ENCODE measurements at regions not wholly inside any gene's neighbourhood (a gene's known extent, or its start where the extent isn't known, plus 50 kb on each side); places are given as distances from the start of the nearest gene placed in this dataset.

GRCh38 chr3:59341459-59341858 lies 291.6 kb upstream of the CFAP20DC start:
- ATAC-seq (replicated peaks in 1 of 4) (no peak), DNase-seq (no peak)
- Mint-ChIP-seq H3K4me3 (no peak overlapping the region), H3K27me3 (no peaks in the 10 kb centered on the region), H3K27ac (no peak overlapping the region), H3K36me3 (no peaks in the 10 kb centered on the region), H3K9me3 (no peaks in the 10 kb centered on the region), H3K4me1 (peaks cover 5 to 21% (median 14%) of the 10 kb centered on the region in 3 donors)
- no CpG with 5 or more reads among the region's 4 CpGs for WGBS (ENCODE audit: insufficient coverage)
- H3K4me3 ChIP-seq (ENCODE audit: control insufficient read depth in 1 of 2, extremely low read depth in 1 of 2, low read length in 1 of 2) = no peak overlapping the region
- POLR2A ChIA-PET = no interaction called here
- no peaks in the 10 kb centered on the region for H3K27me3 ChIP-seq (replicated peaks in 1 of 2; ENCODE audit: control insufficient read depth in 2 of 2, extremely low read depth in 1 of 2, insufficient read depth in 2 of 2, low read length in 1 of 2)
- H3K9me3 ChIP-seq = no peaks in the 10 kb centered on the region
- H3K36me3 ChIP-seq (ENCODE audit: control insufficient read depth in 2 of 2, extremely low read depth in 1 of 2, insufficient read depth in 1 of 2, low read length in 1 of 2) = no peaks in the 10 kb centered on the region
- no peak overlapping the region for H3K27ac ChIP-seq (ENCODE audit: low read length)
- CTCF ChIA-PET = no interaction called here
- no peaks in the 10 kb centered on the region for H3K4me1 ChIP-seq (ENCODE audit: control insufficient read depth in 1 of 2, extremely low read depth in 1 of 2, insufficient read depth in 2 of 2, low read length in 2 of 2)

- Histone ChIP-seq H3K4me1 (ENCODE audit: control insufficient read depth in 1 of 2, extremely low read depth in 1 of 2, insufficient read depth in 2 of 2, low read length in 2 of 2) (no peaks in the 10 kb centered on the region), H3K27ac (ENCODE audit: low read length) (no peak overlapping the region), H3K4me3 (ENCODE audit: control insufficient read depth in 1 of 2, extremely low read depth in 1 of 2, low read length in 1 of 2) (no peak overlapping the region), H3K9me3 (no peaks in the 10 kb centered on the region), H3K27me3 (replicated peaks in 1 of 2; ENCODE audit: control insufficient read depth in 2 of 2, extremely low read depth in 1 of 2, insufficient read depth in 2 of 2, low read length in 1 of 2) (no peaks in the 10 kb centered on the region), H3K36me3 (ENCODE audit: control insufficient read depth in 2 of 2, extremely low read depth in 1 of 2, insufficient read depth in 1 of 2, low read length in 1 of 2) (no peaks in the 10 kb centered on the region)
- Mint-ChIP-seq H3K27ac (no peak overlapping the region), H3K27me3 (no peaks in the 10 kb centered on the region), H3K36me3 (no peaks in the 10 kb centered on the region), H3K4me3 (no peak overlapping the region), H3K9me3 (no peaks in the 10 kb centered on the region), H3K4me1 (peaks cover 5 to 21% (median 14%) of the 10 kb centered on the region in 3 donors)
- no peak for ATAC-seq (replicated peaks in 1 of 4)
- POLR2A ChIA-PET = no interaction called here
- CTCF ChIA-PET = interaction anchor here in 1 of 2 donors (0.7 kb wide), 1 partner anchor 815 kb away, joined by 3 read pairs; no protein-coding TSS in a partner anchor
- no peak for DNase-seq
- WGBS (ENCODE audit: insufficient coverage) = 66% methylated on average over 3 of the region's 3 CpGs
Observed at GRCh38 chr3:59339818-59340217, 290.0 kb upstream of the CFAP20DC start.

- ChIA-PET POLR2A (no interaction called here), CTCF (interaction anchor here in 1 of 2 donors (0.9 kb wide), 1 partner anchor 8 kb away, joined by 3 read pairs; no protein-coding TSS in a partner anchor)
- Histone ChIP-seq H3K4me3 (ENCODE audit: control insufficient read depth in 1 of 2, extremely low read depth in 1 of 2, low read length in 1 of 2) (no peak overlapping the region), H3K4me1 (ENCODE audit: control insufficient read depth in 1 of 2, extremely low read depth in 1 of 2, insufficient read depth in 2 of 2, low read length in 2 of 2) (no peaks in the 10 kb centered on the region), H3K9me3 (no peaks in the 10 kb centered on the region), H3K36me3 (ENCODE audit: control insufficient read depth in 2 of 2, extremely low read depth in 1 of 2, insufficient read depth in 1 of 2, low read length in 1 of 2) (no peaks in the 10 kb centered on the region), H3K27me3 (replicated peaks in 1 of 2; ENCODE audit: control insufficient read depth in 2 of 2, extremely low read depth in 1 of 2, insufficient read depth in 2 of 2, low read length in 1 of 2) (no peaks in the 10 kb centered on the region), H3K27ac (ENCODE audit: low read length) (no peak overlapping the region)
- H3K4me3 Mint-ChIP-seq = no peak overlapping the region
- WGBS (ENCODE audit: insufficient coverage) = 100% methylated on average over 2 of the region's 7 CpGs
- ATAC-seq (replicated peaks in 1 of 4) = no peak
- peaks cover 0 to 2% (median 2%) of the 10 kb centered on the region in 3 donors for H3K9me3 Mint-ChIP-seq
- H3K4me1 Mint-ChIP-seq = peaks cover 5 to 21% (median 14%) of the 10 kb centered on the region in 3 donors
- DNase-seq = no peak
- H3K27me3 Mint-ChIP-seq = no peaks in the 10 kb centered on the region
- no peaks in the 10 kb centered on the region for H3K36me3 Mint-ChIP-seq
- H3K27ac Mint-ChIP-seq = no peak overlapping the region
Observed at GRCh38 chr3:59338934-59339333, 289.1 kb upstream of the CFAP20DC start.

GRCh38 chr3:59335338-59335737 lies 285.5 kb upstream of the CFAP20DC start:
- Mint-ChIP-seq H3K4me1 (peaks cover 5 to 9% (median 8%) of the 10 kb centered on the region in 3 donors), H3K27ac (no peak overlapping the region), H3K36me3 (no peaks in the 10 kb centered on the region), H3K27me3 (no peaks in the 10 kb centered on the region), H3K4me3 (no peak overlapping the region), H3K9me3 (peaks cover 0 to 13% (median 5%) of the 10 kb centered on the region in 3 donors)
- no peak overlapping the region for H3K4me3 ChIP-seq (ENCODE audit: control insufficient read depth in 1 of 2, extremely low read depth in 1 of 2, low read length in 1 of 2)
- no peaks in the 10 kb centered on the region for H3K9me3 ChIP-seq
- 100% methylated on average over 1 of the region's 6 CpGs for whole genome bisulfite sequencing (ENCODE audit: insufficient coverage)
- CTCF ChIA-PET = interaction anchor here in 1 of 2 donors (0.6 kb wide), 1 partner anchor 29 kb away, joined by 3 read pairs; no protein-coding TSS in a partner anchor
- no peak for DNase-seq
- no peak for ATAC-seq (replicated peaks in 1 of 4)
- no peaks in the 10 kb centered on the region for H3K36me3 ChIP-seq (ENCODE audit: control insufficient read depth in 2 of 2, extremely low read depth in 1 of 2, insufficient read depth in 1 of 2, low read length in 1 of 2)
- no peaks in the 10 kb centered on the region for H3K4me1 ChIP-seq (ENCODE audit: control insufficient read depth in 1 of 2, extremely low read depth in 1 of 2, insufficient read depth in 2 of 2, low read length in 2 of 2)
- no peaks in the 10 kb centered on the region for H3K27me3 ChIP-seq (replicated peaks in 1 of 2; ENCODE audit: control insufficient read depth in 2 of 2, extremely low read depth in 1 of 2, insufficient read depth in 2 of 2, low read length in 1 of 2)
- no peak overlapping the region for H3K27ac ChIP-seq (ENCODE audit: low read length)
- POLR2A ChIA-PET = no interaction called here

GRCh38 chr3:59334585-59334984 lies 284.8 kb upstream of the CFAP20DC start:
- WGBS (ENCODE audit: insufficient coverage) = no CpG with 5 or more reads among the region's 2 CpGs
- Histone ChIP-seq H3K36me3 (ENCODE audit: control insufficient read depth in 2 of 2, extremely low read depth in 1 of 2, insufficient read depth in 1 of 2, low read length in 1 of 2) (no peaks in the 10 kb centered on the region), H3K9me3 (no peaks in the 10 kb centered on the region), H3K27me3 (replicated peaks in 1 of 2; ENCODE audit: control insufficient read depth in 2 of 2, extremely low read depth in 1 of 2, insufficient read depth in 2 of 2, low read length in 1 of 2) (no peaks in the 10 kb centered on the region), H3K4me1 (ENCODE audit: control insufficient read depth in 1 of 2, extremely low read depth in 1 of 2, insufficient read depth in 2 of 2, low read length in 2 of 2) (no peaks in the 10 kb centered on the region), H3K4me3 (ENCODE audit: control insufficient read depth in 1 of 2, extremely low read depth in 1 of 2, low read length in 1 of 2) (no peak overlapping the region), H3K27ac (ENCODE audit: low read length) (no peak overlapping the region)
- no peaks in the 10 kb centered on the region for H3K36me3 Mint-ChIP-seq
- H3K27me3 Mint-ChIP-seq = no peaks in the 10 kb centered on the region
- ATAC-seq (replicated peaks in 1 of 4) (no peak), DNase-seq (no peak)
- ChIA-PET CTCF (no interaction called here), POLR2A (interaction anchor here in 1 of 2 donors (0.7 kb wide), 1 partner anchor 392 kb away, joined by 10 read pairs; no protein-coding TSS in a partner anchor)
- H3K27ac Mint-ChIP-seq = no peak overlapping the region
- no peak overlapping the region for H3K4me3 Mint-ChIP-seq
- peaks cover 0 to 1% (median 1%) of the 10 kb centered on the region in 3 donors for H3K4me1 Mint-ChIP-seq
- peaks cover 0 to 13% (median 5%) of the 10 kb centered on the region in 3 donors for H3K9me3 Mint-ChIP-seq

GRCh38 chr3:59327376-59327808 lies 277.6 kb upstream of the CFAP20DC start:
- POLR2A ChIA-PET = interaction anchor here in 1 of 2 donors (0.7 kb wide), 1 partner anchor 46 kb away, joined by 4 read pairs; no protein-coding TSS in a partner anchor
- Mint-ChIP-seq H3K4me1 (no peaks in the 10 kb centered on the region), H3K4me3 (no peak overlapping the region), H3K9me3 (peaks cover 0 to 9% (median 0%) of the 10 kb centered on the region in 3 donors), H3K27me3 (no peaks in the 10 kb centered on the region), H3K27ac (no peak overlapping the region), H3K36me3 (no peaks in the 10 kb centered on the region)
- DNase-seq = no peak
- H3K4me1 ChIP-seq (ENCODE audit: control insufficient read depth in 1 of 2, extremely low read depth in 1 of 2, insufficient read depth in 2 of 2, low read length in 2 of 2) = no peaks in the 10 kb centered on the region
- H3K9me3 ChIP-seq = no peaks in the 10 kb centered on the region
- no peaks in the 10 kb centered on the region for H3K36me3 ChIP-seq (ENCODE audit: control insufficient read depth in 2 of 2, extremely low read depth in 1 of 2, insufficient read depth in 1 of 2, low read length in 1 of 2)
- 60% methylated on average over 1 of the region's 3 CpGs for WGBS (ENCODE audit: insufficient coverage)
- H3K27ac ChIP-seq (ENCODE audit: low read length) = no peak overlapping the region
- CTCF ChIA-PET = interaction anchor here in 1 of 2 donors (0.6 kb wide), 1 partner anchor 417 kb away, joined by 3 read pairs; no protein-coding TSS in a partner anchor
- no peaks in the 10 kb centered on the region for H3K27me3 ChIP-seq (replicated peaks in 1 of 2; ENCODE audit: control insufficient read depth in 2 of 2, extremely low read depth in 1 of 2, insufficient read depth in 2 of 2, low read length in 1 of 2)
- no peak for ATAC-seq (replicated peaks in 1 of 4)
- no peak overlapping the region for H3K4me3 ChIP-seq (ENCODE audit: control insufficient read depth in 1 of 2, extremely low read depth in 1 of 2, low read length in 1 of 2)
